ENCODE measurements at regions not wholly inside any gene's neighbourhood (a gene's known extent, or its start where the extent isn't known, plus 50 kb on each side); places are given as distances from the start of the nearest gene placed in this dataset.
A peak's percentile ranks its signal among the peaks of the same experiment; 100 is the strongest.
"Not testable (repeated sequence)": the region's sequence is repeated elsewhere in the genome, so short reads cannot be mapped to it uniquely, and the experiment has no call there.

- TF ChIP-seq CTCF (IDR thresholded peaks at IDR 0.05; ENCODE audit: low read length) (no peak), EZH2 (optimal IDR thresholded peaks at IDR 0.05; ENCODE audit: low read depth, low read length) (no peak), EZH2phosphoT487 (IDR thresholded peaks at IDR 0.05; ENCODE audit: low read length) (no peak)
- H3K27ac ChIP-seq (ENCODE audit: low read length), result no peak overlapping the region
- no peaks in the 10 kb centered on the region for H3K79me2 ChIP-seq (ENCODE audit: low read length)
- H4K20me1 ChIP-seq (ENCODE audit: insufficient read depth, low read length), result no peaks in the 10 kb centered on the region
- H3K9me2 ChIP-seq (replicated peaks; ENCODE audit: insufficient read depth, low read length), result no peaks in the 10 kb centered on the region
- H3K36me3 ChIP-seq (replicated peaks; ENCODE audit: insufficient read depth, low read length), result no peaks in the 10 kb centered on the region
- no peak overlapping the region for H3K9ac ChIP-seq (ENCODE audit: low read length)
- no peaks in the 10 kb centered on the region for H3F3A ChIP-seq (ENCODE audit: insufficient read depth, low read length)
- no peaks in the 10 kb centered on the region for H3K9me3 ChIP-seq (replicated peaks; ENCODE audit: insufficient read depth, low read length)
- no peak overlapping the region for H3K4me2 ChIP-seq (ENCODE audit: low read depth, low read length)
- no peaks in the 10 kb centered on the region for H3K27me3 ChIP-seq (replicated peaks; ENCODE audit: insufficient read depth, low read length)
- peaks cover 9% of the 10 kb centered on the region for H3K4me1 ChIP-seq (ENCODE audit: low read length)
- no peak overlapping the region for H2AFZ ChIP-seq (ENCODE audit: low read length)
- H3K4me3 ChIP-seq (ENCODE audit: low read length), result no peak overlapping the region
- no peak for DNase-seq
Measured at GRCh38 chr6:164744301-164744700, 565.1 kb downstream of the C6orf118 start.

- H3K27ac ChIP-seq (ENCODE audit: low read length), result no peak overlapping the region
- no peaks in the 10 kb centered on the region for H3K79me2 ChIP-seq (ENCODE audit: low read length)
- no peak overlapping the region for H3K4me3 ChIP-seq (ENCODE audit: low read length)
- no peaks in the 10 kb centered on the region for H4K20me1 ChIP-seq (ENCODE audit: insufficient read depth, low read length)
- no peaks in the 10 kb centered on the region for H3K9me3 ChIP-seq (replicated peaks; ENCODE audit: insufficient read depth, low read length)
- H3K9me2 ChIP-seq (replicated peaks; ENCODE audit: insufficient read depth, low read length), result no peaks in the 10 kb centered on the region
- H3K36me3 ChIP-seq (replicated peaks; ENCODE audit: insufficient read depth, low read length), result no peaks in the 10 kb centered on the region
- TF ChIP-seq EZH2 (optimal IDR thresholded peaks at IDR 0.05; ENCODE audit: low read depth, low read length) (no peak), CTCF (IDR thresholded peaks at IDR 0.05; ENCODE audit: low read length) (no peak), EZH2phosphoT487 (IDR thresholded peaks at IDR 0.05; ENCODE audit: low read length) (no peak)
- no peak overlapping the region for H2AFZ ChIP-seq (ENCODE audit: low read length)
- H3K4me1 ChIP-seq (ENCODE audit: low read length), result no peaks in the 10 kb centered on the region
- H3K9ac ChIP-seq (ENCODE audit: low read length), result no peak overlapping the region
- H3F3A ChIP-seq (ENCODE audit: insufficient read depth, low read length), result no peaks in the 10 kb centered on the region
- H3K27me3 ChIP-seq (replicated peaks; ENCODE audit: insufficient read depth, low read length), result no peaks in the 10 kb centered on the region
- H3K4me2 ChIP-seq (ENCODE audit: low read depth, low read length), result no peak overlapping the region
- DNase-seq, result no peak
Measured at GRCh38 chr6:164741938-164742451, 567.4 kb downstream of the C6orf118 start.

GRCh38 chr6:164736090-164736489, 573.3 kb downstream of the C6orf118 start:
- H3K27me3 ChIP-seq (replicated peaks; ENCODE audit: insufficient read depth, low read length); H3K4me3 ChIP-seq (ENCODE audit: low read length); DNase-seq; H4K20me1 ChIP-seq (ENCODE audit: insufficient read depth, low read length); H3K27ac ChIP-seq (ENCODE audit: low read length); H3F3A ChIP-seq (ENCODE audit: insufficient read depth, low read length); H3K79me2 ChIP-seq (ENCODE audit: low read length); H3K36me3 ChIP-seq (replicated peaks; ENCODE audit: insufficient read depth, low read length); H3K4me2 ChIP-seq (ENCODE audit: low read depth, low read length); H2AFZ ChIP-seq (ENCODE audit: low read length); H3K9ac ChIP-seq (ENCODE audit: low read length); H3K9me2 ChIP-seq (replicated peaks; ENCODE audit: insufficient read depth, low read length); H3K9me3 ChIP-seq (replicated peaks; ENCODE audit: insufficient read depth, low read length); H3K4me1 ChIP-seq (ENCODE audit: low read length): not testable (repeated sequence)

GRCh38 chr6:164731539-164731938, 577.9 kb downstream of the C6orf118 start:
- no peak overlapping the region for H2AFZ ChIP-seq (ENCODE audit: low read length)
- no peaks in the 10 kb centered on the region for H3K9me2 ChIP-seq (replicated peaks; ENCODE audit: insufficient read depth, low read length)
- H3K9me3 ChIP-seq (replicated peaks; ENCODE audit: insufficient read depth, low read length), result no peaks in the 10 kb centered on the region
- 0 out of 2 replicates have a peak overlapping the region, but pooled peaks have one; percentile 6 for H3K4me2 ChIP-seq (ENCODE audit: low read depth, low read length)
- no peak for TF ChIP-seq EZH2phosphoT487 (IDR thresholded peaks at IDR 0.05; ENCODE audit: low read length)
- no peak for TF ChIP-seq CTCF (IDR thresholded peaks at IDR 0.05; ENCODE audit: low read length)
- TF ChIP-seq EZH2 (optimal IDR thresholded peaks at IDR 0.05; ENCODE audit: low read depth, low read length), result no peak
- no peaks in the 10 kb centered on the region for H4K20me1 ChIP-seq (ENCODE audit: insufficient read depth, low read length)
- no peaks in the 10 kb centered on the region for H3K4me1 ChIP-seq (ENCODE audit: low read length)
- peak overlapping the region; percentile 10; the same call in 1 of the 2 replicates for H3K27ac ChIP-seq (ENCODE audit: low read length)
- no peaks in the 10 kb centered on the region for H3K36me3 ChIP-seq (replicated peaks; ENCODE audit: insufficient read depth, low read length)
- no peak for DNase-seq
- H3K4me3 ChIP-seq (ENCODE audit: low read length), result no peak overlapping the region
- H3F3A ChIP-seq (ENCODE audit: insufficient read depth, low read length), result no peaks in the 10 kb centered on the region
- H3K9ac ChIP-seq (ENCODE audit: low read length), result no peak overlapping the region
- H3K79me2 ChIP-seq (ENCODE audit: low read length), result no peaks in the 10 kb centered on the region
- no peaks in the 10 kb centered on the region for H3K27me3 ChIP-seq (replicated peaks; ENCODE audit: insufficient read depth, low read length)

Measured in MM.1S (cell line).